ENCODE measurements at regions not wholly inside any gene's neighbourhood (a gene's known extent, or its start where the extent isn't known, plus 50 kb on each side); places are given as distances from the start of the nearest gene placed in this dataset.

- TF ChIP-seq POLR2A (IDR thresholded peaks at IDR 0.05) = no peak
- TF ChIP-seq CTCF (IDR thresholded peaks at IDR 0.05) = no peak
Measured at GRCh38 chr21:27346041-27346448, 379.2 kb upstream of the ADAMTS5 start.
